ENCODE measurements at regions not wholly inside any gene's neighbourhood (a gene's known extent, or its start where the extent isn't known, plus 50 kb on each side); places are given as distances from the start of the nearest gene placed in this dataset.
"Not testable (repeated sequence)": the region's sequence is repeated elsewhere in the genome, so short reads cannot be mapped to it uniquely, and the experiment has no call there.

GRCh38 chr10:64523065-64523759, 1002.0 kb downstream of the REEP3 start:
- FAIRE-seq, result no peak

- FAIRE-seq, result no peak
Measured at GRCh38 chr10:64528294-64529002, 1007.2 kb downstream of the REEP3 start.

- FAIRE-seq, result no peak
Measured at GRCh38 chr10:64529003-64529350, 1007.8 kb downstream of the REEP3 start.

- no peak for FAIRE-seq
Measured at GRCh38 chr10:64534616-64535015, 1013.4 kb downstream of the REEP3 start.

- FAIRE-seq, result no peak
Measured at GRCh38 chr10:64535131-64535867, 1014.1 kb downstream of the REEP3 start.

GRCh38 chr10:64537112-64537511, 1015.9 kb downstream of the REEP3 start:
- FAIRE-seq, result no peak

- no peak for FAIRE-seq
Measured at GRCh38 chr10:64537928-64538327, 1016.7 kb downstream of the REEP3 start.

- no peak for FAIRE-seq
Measured at GRCh38 chr10:64546073-64546472, 1024.9 kb downstream of the REEP3 start.

- FAIRE-seq, result no peak
Measured at GRCh38 chr10:64547168-64547567, 1026.0 kb downstream of the REEP3 start.

- no peak for FAIRE-seq
Measured at GRCh38 chr10:64555666-64556065, 1034.5 kb downstream of the REEP3 start.

- FAIRE-seq, result no peak
Measured at GRCh38 chr10:64558094-64558835, 1037.1 kb downstream of the REEP3 start.

GRCh38 chr10:64571056-64571455, 1049.9 kb downstream of the REEP3 start:
- no peak for FAIRE-seq

GRCh38 chr10:64573623-64574325, 1052.6 kb downstream of the REEP3 start:
- no peak for FAIRE-seq

- FAIRE-seq, result no peak
Measured at GRCh38 chr10:64574371-64574770, 1053.2 kb downstream of the REEP3 start.

- FAIRE-seq, result no peak
Measured at GRCh38 chr10:64576497-64576896, 1055.3 kb downstream of the REEP3 start.

GRCh38 chr10:64578757-64579156, 1057.6 kb downstream of the REEP3 start:
- FAIRE-seq, result not testable (repeated sequence)

GRCh38 chr10:64586934-64587503, 1065.8 kb downstream of the REEP3 start:
- no peak for FAIRE-seq

- no peak for FAIRE-seq
Measured at GRCh38 chr10:64594072-64594471, 1072.9 kb downstream of the REEP3 start.

GRCh38 chr10:64598600-64598999, 1077.4 kb downstream of the REEP3 start:
- no peak for FAIRE-seq

GRCh38 chr10:64601298-64601697, 1080.1 kb downstream of the REEP3 start:
- no peak for FAIRE-seq

- no peak for FAIRE-seq
Measured at GRCh38 chr10:64617085-64617484, 1095.9 kb downstream of the REEP3 start.

- FAIRE-seq, result no peak
Measured at GRCh38 chr10:64619102-64619501, 1097.9 kb downstream of the REEP3 start.

Measured in islet of Langerhans (tissue), 1 donor.